ENCODE measurements at regions not wholly inside any gene's neighbourhood (a gene's known extent, or its start where the extent isn't known, plus 50 kb on each side); places are given as distances from the start of the nearest gene placed in this dataset.
A peak's percentile ranks its signal among the peaks of the same experiment; 100 is the strongest.

GRCh38 chr14:89700801-89701200 is 253.7 kb downstream of the EFCAB11 start:
- peak overlapping the region in 7 of 12 donors; percentile 48 to 87 (median 69) for H3K27ac ChIP-seq
- intact Hi-C loops (cut with DNase I) = loop anchor here in 5 of 10 donors (2.0 to 5.0 kb wide), 5 partner anchors 78 to 658 kb away; partner anchors contain the start of gene FOXN3 (in 4 of the 5)
- peak overlapping the region in 11 of 12 donors; percentile 54 to 77 (median 66) for H3K4me3 ChIP-seq
- no peak for TF ChIP-seq CTCF (IDR thresholded peaks at IDR 0.05)
- TF ChIP-seq POLR2A (IDR thresholded peaks at IDR 0.05) = no peak
- 36 to 53% (median 50%) methylated on average over 12 of the region's 12 CpGs for WGBS, 4 donors
- no peaks in the 10 kb centered on the region for H3K27me3 ChIP-seq
- ATAC-seq = no peak
- no peak for DNase-seq
- no peaks in the 10 kb centered on the region for H3K36me3 ChIP-seq
- peaks cover 0 to 20% (median 12%) of the 10 kb centered on the region in 12 donors for H3K4me1 ChIP-seq
- peaks cover 0 to 4% (median 0%) of the 10 kb centered on the region in 12 donors for H3K9me3 ChIP-seq

GRCh38 chr14:89699071-89699470 is 255.5 kb downstream of the EFCAB11 start:
- intact Hi-C loops (cut with DNase I) = no loop called here
- WGBS, 4 donors = 54 to 58% (median 55%) methylated on average over 6 of the region's 6 CpGs
- no peak for TF ChIP-seq POLR2A (IDR thresholded peaks at IDR 0.05)
- TF ChIP-seq CTCF (IDR thresholded peaks at IDR 0.05) = no peak
- ATAC-seq = no peak
- no peak overlapping the region for H3K4me3 ChIP-seq
- DNase-seq = no peak
- H3K4me1 ChIP-seq = peaks cover 0 to 20% (median 12%) of the 10 kb centered on the region in 12 donors
- H3K9me3 ChIP-seq = peaks cover 0 to 4% (median 0%) of the 10 kb centered on the region in 12 donors
- no peak overlapping the region for H3K27ac ChIP-seq
- H3K36me3 ChIP-seq = no peaks in the 10 kb centered on the region
- H3K27me3 ChIP-seq = no peaks in the 10 kb centered on the region

- no peak for TF ChIP-seq POLR2A (IDR thresholded peaks at IDR 0.05)
- TF ChIP-seq CTCF (IDR thresholded peaks at IDR 0.05) = no peak
- H3K4me1 ChIP-seq = peaks cover 0 to 16% (median 10%) of the 10 kb centered on the region in 12 donors
- H3K4me3 ChIP-seq = no peak overlapping the region
- H3K36me3 ChIP-seq = no peaks in the 10 kb centered on the region
- intact Hi-C loops (cut with DNase I) = no loop called here
- no peak for ATAC-seq
- WGBS, 4 donors = 86 to 91% (median 89%) methylated on average over 8 of the region's 8 CpGs
- no peak overlapping the region for H3K27ac ChIP-seq
- no peaks in the 10 kb centered on the region for H3K9me3 ChIP-seq
- DNase-seq = no peak
- H3K27me3 ChIP-seq = no peaks in the 10 kb centered on the region
These were observed 257.1 kb downstream of the EFCAB11 start for GRCh38 chr14:89697281-89698060.

GRCh38 chr14:89695846-89696245 is 258.7 kb downstream of the EFCAB11 start:
- H3K9me3 ChIP-seq = no peaks in the 10 kb centered on the region
- no peak overlapping the region for H3K27ac ChIP-seq
- no peaks in the 10 kb centered on the region for H3K36me3 ChIP-seq
- intact Hi-C loops (cut with DNase I) = no loop called here
- ATAC-seq (no peak), DNase-seq (no peak)
- WGBS, 4 donors = 85 to 94% (median 90%) methylated on average over 2 of the region's 2 CpGs
- peaks cover 0 to 5% (median 1%) of the 10 kb centered on the region in 12 donors for H3K4me1 ChIP-seq
- TF ChIP-seq CTCF (IDR thresholded peaks at IDR 0.05) (no peak), POLR2A (IDR thresholded peaks at IDR 0.05) (no peak)
- H3K27me3 ChIP-seq = no peaks in the 10 kb centered on the region
- no peak overlapping the region for H3K4me3 ChIP-seq

All from heart left ventricle (tissue), 16 donors.